IMR-90 (cell line): ENCODE measurements at regions not wholly inside any gene's neighbourhood (a gene's known extent, or its start where the extent isn't known, plus 50 kb on each side); places are given as distances from the start of the nearest gene placed in this dataset.

Source experiments
- ATAC-seq: fragments of 200-7000 bp; cut with Tn5 transposase; 2 replicates; pipeline ENCODE4 v1.9.1; 2020; ENCODE audit warnings: low read depth, mild to moderate bottlenecking, moderate library complexity
- BruUV-seq: library from RNA; stranded (reverse); fragments of 400-500 nt; replicated peaks from 2 replicates; lab custom pipeline; 2021; lab: Mats Ljungman, UMichigan
- CTCF ChIA-PET: fragments of 300-600 bp; formaldehyde crosslinking; extraction: SDS; loops from one replicate; lab custom pipeline; 2021; ENCODE audit warnings: antibody characterized with exemption; lab: Yijun Ruan, JAX
- POLR2A ChIA-PET: fragments of 300-600 bp; sonication (Branson Sonifier 250); formaldehyde crosslinking; loops from one replicate; lab custom pipeline; 2022; ENCODE audit warnings: antibody characterized with exemption; ENCODE audit not compliant: unreplicated experiment; lab: Charles Lee
- DNase-seq: peaks from one replicate; pipeline ENCODE4 v3.0.0; 2013
- H2AFZ ChIP-seq: replicated peaks from 2 replicates; pipeline ENCODE3; 2013; ENCODE audit warnings: low read length, mild to moderate bottlenecking; ENCODE audit not compliant: poor library complexity
- H2AK5ac ChIP-seq: 2 replicates; pipeline ENCODE4 v1.6.1; 2013; ENCODE audit warnings: low read depth, low read length, inconsistent platforms
- H2AK9ac ChIP-seq: replicated peaks from 2 replicates; pipeline ENCODE3; 2013; ENCODE audit warnings: mild to moderate bottlenecking, low read depth, low read length, moderate library complexity; ENCODE audit not compliant: poor library complexity
- H2BK120ac ChIP-seq: 2 replicates; pipeline ENCODE4 v1.6.1; 2013; ENCODE audit warnings: low read depth, low read length, inconsistent platforms
- H2BK15ac ChIP-seq: 3 replicates; pipeline ENCODE4 v1.6.1; 2013; ENCODE audit warnings: low read depth, low read length, inconsistent platforms
- H2BK20ac ChIP-seq: 2 replicates; pipeline ENCODE4 v1.6.1; 2013; ENCODE audit warnings: low read depth, mild to moderate bottlenecking, inconsistent platforms, low read length, moderate library complexity
- H2BK5ac ChIP-seq: 2 replicates; pipeline ENCODE4 v1.6.1; 2013; ENCODE audit warnings: mild to moderate bottlenecking, low read depth, low read length, inconsistent platforms; ENCODE audit not compliant: poor library complexity, severe bottlenecking
- H3K14ac ChIP-seq: replicated peaks from 2 replicates; pipeline ENCODE4 v1.6.1; 2013; ENCODE audit warnings: low read depth, low read length, inconsistent platforms
- H3K18ac ChIP-seq: 2 replicates; pipeline ENCODE4 v1.6.1; 2013; ENCODE audit warnings: low read depth, low read length, control low read depth
- H3K23ac ChIP-seq: 2 replicates; pipeline ENCODE4 v1.6.1; 2013; ENCODE audit warnings: low read depth, low read length, inconsistent platforms
- H3K27ac ChIP-seq: 2 replicates; pipeline ENCODE4 v1.5.1; 2013; ENCODE audit warnings: mild to moderate bottlenecking, control low read depth, low read length; ENCODE audit not compliant: insufficient read depth
- H3K27me3 ChIP-seq: 2 replicates; pipeline ENCODE4 v1.6.1; 2013; ENCODE audit warnings: low read length; ENCODE audit not compliant: control insufficient read depth, insufficient read depth
- H3K36me3 ChIP-seq: 2 replicates; pipeline ENCODE4 v1.6.1; 2013; ENCODE audit warnings: low read length, mixed read lengths; ENCODE audit not compliant: control insufficient read depth, insufficient read depth
- H3K4ac ChIP-seq: 2 replicates; pipeline ENCODE4 v1.6.1; 2013; ENCODE audit warnings: low read depth, low read length, inconsistent platforms
- H3K4me1 ChIP-seq: 2 replicates; pipeline ENCODE4 v1.6.1; 2013; ENCODE audit warnings: low read length, mixed read lengths; ENCODE audit not compliant: control insufficient read depth, insufficient read depth
- H3K4me2 ChIP-seq: 2 replicates; pipeline ENCODE4 v1.6.1; 2013; ENCODE audit warnings: low read depth, mild to moderate bottlenecking, control low read depth, low read length, moderate library complexity
- H3K4me3 ChIP-seq: 2 replicates; pipeline ENCODE4 v1.5.1; 2013; ENCODE audit warnings: low read depth, mild to moderate bottlenecking, control low read depth, low read length, moderate library complexity; ENCODE audit not compliant: insufficient read depth
- H3K56ac ChIP-seq: 2 replicates; pipeline ENCODE4 v1.6.1; 2013; ENCODE audit warnings: low read length, inconsistent platforms; ENCODE audit not compliant: insufficient read depth; ENCODE audit errors: extremely low read depth
- H3K79me1 ChIP-seq, 2 experiments: 2 replicates each; pipeline ENCODE4 v1.6.1; 2013; ENCODE audit warnings: low read length in 2 of 2, inconsistent platforms in 1 of 2, low read depth in 1 of 2
- H3K9ac ChIP-seq: 2 replicates; pipeline ENCODE4 v1.6.1; 2013; ENCODE audit warnings: low read depth, low read length, control low read depth
- H3K9me1 ChIP-seq: 2 replicates; pipeline ENCODE4 v1.6.1; 2013; ENCODE audit warnings: low read length, inconsistent platforms; ENCODE audit not compliant: insufficient read depth
- H3K9me3 ChIP-seq: 2 replicates; pipeline ENCODE4 v1.6.1; 2013; ENCODE audit warnings: low read length; ENCODE audit not compliant: control insufficient read depth, insufficient read depth
- H4K20me1 ChIP-seq: 2 replicates; pipeline ENCODE4 v1.6.1; 2013; ENCODE audit warnings: low read length, inconsistent platforms; ENCODE audit not compliant: insufficient read depth
- H4K5ac ChIP-seq: 2 replicates; pipeline ENCODE4 v1.6.1; 2013; ENCODE audit warnings: mild to moderate bottlenecking, low read depth, low read length, control low read depth
- H4K8ac ChIP-seq, 2 experiments: 2 replicates each; pipeline ENCODE4 v1.6.1; 2013; ENCODE audit warnings: low read depth in 2 of 2, low read length in 2 of 2, control low read depth in 1 of 2, inconsistent platforms in 1 of 2
- H4K91ac ChIP-seq: 2 replicates; pipeline ENCODE4 v1.6.1; 2013; ENCODE audit warnings: low read depth, low read length, inconsistent platforms; ENCODE audit not compliant: insufficient read depth
- BHLHE40 ChIP-seq: fragments of 150-350 bp; IDR thresholded peaks from 2 replicates; pipeline ENCODE4 v1.6.1; 2016; ENCODE audit warnings: mild to moderate bottlenecking, low read depth, low read length
- MAFK ChIP-seq: IDR thresholded peaks from 2 replicates; pipeline ENCODE4 v1.6.1; 2012; ENCODE audit warnings: low read depth, low read length, improper control_type of control experiment
- RFX5 ChIP-seq: IDR thresholded peaks from 2 replicates; pipeline ENCODE4 v1.8.0; 2012; ENCODE audit warnings: low read depth, mild to moderate bottlenecking, low read length, moderate library complexity
- WGBS, 2 experiments: methylation state at CpG; one replicate each; pipeline versions ENCODE4 v1.1.5 to v1.1.7; 2013; ENCODE audit warnings: missing lambda C conversion rate in 2 of 2; ENCODE audit not compliant: insufficient read length in 1 of 2; ENCODE audit errors: extremely low coverage in 2 of 2; 5-methylcytosine and 5-hydroxymethylcytosine counted together
- dilution Hi-C: fragments of 300-500 bp; cut with HindIII; formaldehyde crosslinking; loops from one replicate; pipeline ENCODE4 v1.14.3; 2018; ENCODE audit warnings: low sequenced_read_pairs; ENCODE audit not compliant: unreplicated experiment
- in situ Hi-C: fragments of 300-500 bp; cut with MboI; formaldehyde crosslinking; loops from 3 replicates; pipeline ENCODE4 v1.14.3; 2019; ENCODE audit warnings: low sequenced_read_pairs, inconsistent platforms, mixed read lengths
- intact Hi-C: fragments of 100-400 bp; cut with micrococcal nuclease; formaldehyde crosslinking; loops from 2 replicates; pipeline ENCODE4 v1.10.0; 2022
- TF ChIP-seq, protein P1 (sequence below): fragments of 150-350 bp; IDR thresholded peaks from 2 replicates; pipeline ENCODE4 v1.6.1; 2017; ENCODE audit warnings: mild to moderate bottlenecking, antibody characterized with exemption, low read length, low read depth

DNA sequence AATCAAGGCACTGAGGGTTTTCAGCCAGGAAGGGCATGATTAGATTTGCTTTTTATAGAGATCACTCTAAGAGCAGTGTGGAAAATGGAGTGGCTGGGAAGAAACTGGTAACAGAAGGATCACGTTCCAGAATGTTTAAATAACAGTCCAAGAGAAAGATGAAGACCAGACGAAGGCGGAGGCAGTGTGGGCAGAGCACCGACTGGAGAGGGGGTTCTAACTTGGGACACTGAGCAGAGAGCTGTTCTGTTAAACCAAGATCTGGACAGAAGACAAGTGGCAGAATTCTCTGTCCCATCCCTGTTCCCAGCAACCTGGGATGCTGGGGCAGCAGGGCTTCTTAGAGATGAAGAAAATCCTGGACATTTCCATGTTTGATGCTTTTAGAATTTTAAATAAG lies 249.1 kb upstream of the NR4A3 start:
- in situ Hi-C loops: no loop called here

More for the DNA sequence above, 249.1 kb upstream of the NR4A3 start:
- H4K91ac ChIP-seq: no peak overlapping the region
- H2BK15ac ChIP-seq: no peak overlapping the region
- no peak overlapping the region for H2AK9ac ChIP-seq
- H3K4me2 ChIP-seq: no peak overlapping the region
- intact Hi-C loops (no loop called here), dilution Hi-C loops (no loop called here)
- H3K27ac ChIP-seq: no peak overlapping the region
- DNase-seq (no peak), ATAC-seq (no peak)
- H4K8ac ChIP-seq: no peak overlapping the region
- POLR2A ChIA-PET: no interaction called here
- no peaks in the 10 kb centered on the region for H4K20me1 ChIP-seq
- no peaks in the 10 kb centered on the region for H3K4me1 ChIP-seq
- WGBS, 2 experiments: no CpG with 5 or more reads among the region's 4 CpGs
- no peak overlapping the region for H3K4me3 ChIP-seq
- no peak overlapping the region for H3K18ac ChIP-seq
- no peak overlapping the region for H2BK20ac ChIP-seq
- H3K36me3 ChIP-seq: no peaks in the 10 kb centered on the region
- H2AFZ ChIP-seq: no peak overlapping the region
- no peak overlapping the region for H3K56ac ChIP-seq
- BruUV-seq: no TSS peak
- no peak overlapping the region for H2AK5ac ChIP-seq
- H2BK5ac ChIP-seq: no peak overlapping the region
- no peaks in the 10 kb centered on the region for H3K79me1 ChIP-seq
- TF ChIP-seq BHLHE40 (no peak), RFX5 (no peak), MAFK (no peak)
- TF ChIP-seq, protein P1, sequence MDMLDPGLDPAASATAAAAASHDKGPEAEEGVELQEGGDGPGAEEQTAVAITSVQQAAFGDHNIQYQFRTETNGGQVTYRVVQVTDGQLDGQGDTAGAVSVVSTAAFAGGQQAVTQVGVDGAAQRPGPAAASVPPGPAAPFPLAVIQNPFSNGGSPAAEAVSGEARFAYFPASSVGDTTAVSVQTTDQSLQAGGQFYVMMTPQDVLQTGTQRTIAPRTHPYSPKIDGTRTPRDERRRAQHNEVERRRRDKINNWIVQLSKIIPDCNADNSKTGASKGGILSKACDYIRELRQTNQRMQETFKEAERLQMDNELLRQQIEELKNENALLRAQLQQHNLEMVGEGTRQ: no peak
- H3K9me3 ChIP-seq: no peaks in the 10 kb centered on the region
- H3K4ac ChIP-seq: no peak overlapping the region
- CTCF ChIA-PET: interaction anchor here (1.5 kb wide), 1 partner anchor 9 kb away, joined by 4 read pairs; no protein-coding TSS in a partner anchor
- no peak overlapping the region for H2BK120ac ChIP-seq
- peaks cover 29% of the 10 kb centered on the region for H3K27me3 ChIP-seq
- H3K9ac ChIP-seq: no peak overlapping the region
- no peak overlapping the region for H4K5ac ChIP-seq
- no peaks in the 10 kb centered on the region for H3K9me1 ChIP-seq
- no peak overlapping the region for H3K14ac ChIP-seq
- no peak overlapping the region for H3K23ac ChIP-seq
